Activated CD8-positive, alpha-beta memory T cell treated with anti-CD3 and anti-CD28 coated beads, Interleukin-2, amount 50 U/mL, for 24 hours (primary cell): ENCODE measurements at regions not wholly inside any gene's neighbourhood (a gene's known extent, or its start where the extent isn't known, plus 50 kb on each side); places are given as distances from the start of the nearest gene placed in this dataset.
"Not testable (repeated sequence)": the region's sequence is repeated elsewhere in the genome, so short reads cannot be mapped to it uniquely, and the experiment has no call there.

Source experiments
- DNase-seq: peaks from one replicate; pipeline ENCODE4 v3.0.0-alpha.2; 2020; ENCODE audit errors: extremely low read depth

GRCh38 chr6:145110109-145110508 is 625.2 kb downstream of the EPM2A start:
- DNase-seq, result no peak

- DNase-seq, result not testable (repeated sequence)
These were observed 623.9 kb downstream of the EPM2A start for GRCh38 chr6:145111407-145111806.

DNA sequence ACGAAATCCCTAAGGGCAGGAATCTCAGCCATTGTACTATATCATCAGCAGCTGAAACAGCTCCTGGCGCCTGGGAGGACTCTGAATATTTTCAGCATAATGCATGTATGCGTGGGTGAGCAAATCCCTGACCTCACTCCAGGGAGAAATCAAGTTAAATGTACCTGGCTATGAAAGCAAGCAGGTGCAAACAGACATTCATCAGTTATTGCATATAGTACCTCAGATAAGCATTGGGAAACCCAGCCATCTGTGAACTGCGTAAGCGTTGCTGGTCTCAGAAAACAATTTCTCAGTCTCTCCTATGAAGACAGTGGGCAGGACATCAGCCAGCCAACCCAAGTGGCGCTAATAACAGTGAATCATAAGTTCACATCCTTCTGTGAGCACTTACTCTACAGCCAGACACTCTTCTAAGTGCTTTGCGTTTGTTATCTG is 622.6 kb downstream of the EPM2A start:
- DNase-seq, result no peak

- no peak for DNase-seq
These were observed 619.7 kb downstream of the EPM2A start for GRCh38 chr6:145115638-145116037.

- DNase-seq, result no peak
These were observed 618.6 kb downstream of the EPM2A start for GRCh38 chr6:145116591-145117178.

- no peak for DNase-seq
These were observed 617.1 kb downstream of the EPM2A start for GRCh38 chr6:145118224-145118623.

DNA sequence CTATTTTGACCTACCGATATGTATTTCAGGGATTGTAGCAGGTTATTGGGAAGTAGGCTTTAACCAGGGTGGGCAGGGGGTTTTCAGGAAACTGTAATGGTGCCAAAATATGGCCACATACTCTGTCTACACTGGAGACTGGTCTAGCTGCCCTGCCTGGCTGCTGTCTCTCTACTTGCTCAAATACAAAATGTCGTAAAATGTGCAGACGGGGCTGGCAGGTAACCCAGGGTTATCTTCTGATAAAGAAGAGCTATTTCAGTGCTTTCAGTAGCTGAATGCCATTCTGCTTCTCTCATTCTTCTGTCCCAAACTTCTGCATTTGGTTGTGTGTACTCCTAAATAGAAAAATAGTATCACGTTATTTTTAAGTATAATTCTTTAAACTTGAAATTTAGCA is 616.2 kb downstream of the EPM2A start:
- no peak for DNase-seq

DNA sequence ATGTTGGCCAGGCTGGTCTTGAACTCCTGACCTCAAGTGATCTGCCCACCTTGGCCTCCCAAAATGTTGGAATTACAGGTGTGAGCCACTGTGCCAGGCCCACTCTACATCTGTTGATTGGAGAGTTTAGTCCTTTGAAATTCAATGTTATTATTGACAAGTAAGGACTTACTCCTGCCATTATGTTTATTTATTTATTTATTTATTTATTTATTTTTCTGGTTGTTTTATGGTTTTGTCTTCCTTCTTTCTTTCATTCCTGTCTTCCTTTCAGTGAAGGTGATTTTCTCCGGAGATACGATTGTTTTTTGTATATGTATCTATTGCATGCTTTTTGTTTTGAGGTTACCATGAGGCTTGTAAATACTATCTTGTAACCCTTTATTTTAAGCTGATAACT is 602.6 kb downstream of the EPM2A start:
- DNase-seq, result no peak

DNA sequence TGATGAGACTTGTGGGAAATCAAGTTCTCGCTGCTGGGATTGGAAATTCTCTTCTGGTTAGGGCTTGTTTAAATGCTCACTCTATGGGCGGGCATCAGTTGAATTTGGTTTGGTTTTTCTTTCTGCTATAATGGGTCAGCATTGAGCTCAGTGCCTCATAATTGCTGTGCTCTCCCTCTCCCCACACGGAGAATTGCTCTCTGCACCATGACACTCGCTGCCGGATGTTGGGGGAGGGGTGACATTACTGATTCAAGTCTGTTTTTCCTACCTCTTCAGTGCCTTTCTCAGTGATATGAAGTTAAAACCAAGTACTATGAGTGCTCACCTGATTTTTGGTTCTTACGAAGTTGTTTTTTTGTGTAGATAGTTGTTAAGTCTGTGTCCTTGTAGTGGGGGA is 599.6 kb downstream of the EPM2A start:
- no peak for DNase-seq

GRCh38 chr6:145137425-145137824 is 597.9 kb downstream of the EPM2A start:
- no peak for DNase-seq

GRCh38 chr6:145138469-145139139 is 596.7 kb downstream of the EPM2A start:
- DNase-seq, result no peak

- DNase-seq, result no peak
These were observed 596.0 kb downstream of the EPM2A start for GRCh38 chr6:145139140-145139850.

- no peak for DNase-seq
These were observed 595.4 kb downstream of the EPM2A start for GRCh38 chr6:145139895-145140294.

- DNase-seq, result no peak
These were observed 593.7 kb downstream of the EPM2A start for GRCh38 chr6:145141572-145141971.

GRCh38 chr6:145142958-145143357 is 592.4 kb downstream of the EPM2A start:
- no peak for DNase-seq

DNA sequence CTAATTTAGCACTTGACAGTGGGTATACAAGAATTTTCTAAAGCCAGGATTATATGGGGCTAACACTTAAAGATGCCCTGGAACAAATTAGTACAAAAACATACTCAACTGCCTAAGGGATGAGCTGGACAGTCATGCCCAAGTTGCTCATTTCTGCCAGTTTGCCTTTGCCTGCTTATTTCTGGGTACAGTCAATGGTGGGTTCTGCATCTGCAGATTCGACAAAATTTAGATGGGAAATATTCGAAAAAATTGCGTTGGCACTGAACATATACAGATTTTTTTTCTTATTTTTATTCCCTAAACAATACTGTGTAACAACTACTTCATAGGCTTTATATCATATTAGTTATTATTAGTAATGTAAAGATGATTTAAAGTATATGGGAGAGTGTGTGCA is 591.9 kb downstream of the EPM2A start:
- no peak for DNase-seq

- DNase-seq, result no peak
These were observed 587.8 kb downstream of the EPM2A start for GRCh38 chr6:145147559-145147958.

DNA sequence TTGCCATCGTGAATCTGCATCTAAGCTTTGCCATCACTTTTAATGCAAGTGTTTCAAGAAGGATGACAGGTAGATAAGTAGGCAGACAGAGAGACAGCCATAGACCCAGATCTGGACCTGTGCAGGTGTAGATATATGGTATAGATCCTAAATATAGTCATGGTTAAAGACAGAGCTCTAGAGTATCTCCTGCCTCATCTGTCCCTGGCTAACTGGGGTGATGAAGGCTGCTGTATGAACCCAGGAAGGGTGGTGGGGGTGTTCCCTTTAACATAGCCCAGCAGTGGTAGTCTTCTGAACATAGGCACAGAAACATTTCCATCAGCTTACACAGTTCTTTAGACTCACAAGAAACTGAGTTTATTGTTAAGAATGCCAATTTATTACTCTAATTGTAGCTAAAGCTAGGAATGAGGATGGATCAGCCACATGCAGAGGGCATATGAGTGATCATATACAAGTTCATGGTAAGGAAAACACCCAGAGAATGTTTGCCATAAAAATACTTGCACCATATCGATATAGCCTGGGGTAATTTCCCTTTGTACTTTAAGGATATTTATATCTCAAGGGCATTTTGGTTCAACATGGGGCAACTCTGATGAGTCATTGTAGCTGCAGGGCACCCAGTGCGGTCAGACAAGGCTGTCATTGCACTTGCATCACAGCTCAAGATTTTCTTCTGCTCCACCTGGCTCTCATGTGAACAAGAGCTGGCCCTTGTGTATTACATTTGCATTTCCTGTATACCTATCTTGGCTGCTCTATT is 587.2 kb downstream of the EPM2A start:
- no peak for DNase-seq

- no peak for DNase-seq
These were observed 586.5 kb downstream of the EPM2A start for GRCh38 chr6:145148776-145149175.

- DNase-seq, result no peak
These were observed 583.7 kb downstream of the EPM2A start for GRCh38 chr6:145151624-145152023.

DNA sequence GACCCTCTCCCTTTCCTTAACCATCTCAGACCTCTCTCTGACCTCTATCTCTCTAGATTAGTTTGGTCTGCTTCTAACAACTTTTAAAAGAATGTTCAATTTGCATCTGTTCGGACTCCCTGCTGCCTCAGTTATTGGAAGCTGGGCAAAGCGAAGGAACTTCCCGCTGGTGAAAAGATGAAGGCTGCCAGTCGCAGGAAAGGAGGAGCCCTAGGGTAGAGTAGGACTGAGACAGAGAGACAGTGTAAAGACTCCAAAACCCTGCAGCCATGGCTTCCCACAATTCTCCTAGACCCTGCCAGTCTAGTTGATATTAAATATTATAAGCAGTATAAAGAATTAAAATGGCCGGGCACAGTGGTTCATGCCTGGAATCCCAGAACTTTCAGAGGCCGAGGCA is 581.8 kb downstream of the EPM2A start:
- DNase-seq, result no peak

GRCh38 chr6:145155411-145155810 is 579.9 kb downstream of the EPM2A start:
- no peak for DNase-seq
